Loucy (cell line): ENCODE measurements at regions not wholly inside any gene's neighbourhood (a gene's known extent, or its start where the extent isn't known, plus 50 kb on each side); places are given as distances from the start of the nearest gene placed in this dataset.
"Not testable (repeated sequence)": the region's sequence is repeated elsewhere in the genome, so short reads cannot be mapped to it uniquely, and the experiment has no call there.

Experiments used
- H2AFZ ChIP-seq: fragments of 200-600 bp; sonication (generic); 2 replicates; pipeline ENCODE4 v1.6.0; 2016; ENCODE audit warnings: antibody characterized with exemption, mild to moderate bottlenecking, low read length, moderate library complexity
- H3F3A ChIP-seq: fragments of 200-600 bp; 2 replicates; pipeline ENCODE4 v1.6.0; 2016; ENCODE audit warnings: antibody characterized with exemption, low read depth, mild to moderate bottlenecking
- H3K27me3 ChIP-seq: fragments of 200-600 bp; sonication (generic); 2 replicates; pipeline ENCODE4 v1.6.1; 2014; ENCODE audit warnings: low read length, mild to moderate bottlenecking; ENCODE audit not compliant: insufficient read depth, poor library complexity, severe bottlenecking
- H3K36me3 ChIP-seq: fragments of 200-600 bp; sonication (generic); 2 replicates; pipeline ENCODE4 v1.6.1; 2016; ENCODE audit warnings: low read length; ENCODE audit not compliant: insufficient read depth
- H3K4me1 ChIP-seq: fragments of 200-600 bp; sonication (generic); 2 replicates; pipeline ENCODE4 v1.5.1; 2014; ENCODE audit warnings: low read length, mild to moderate bottlenecking; ENCODE audit not compliant: insufficient read depth, poor library complexity, severe bottlenecking
- H3K4me2 ChIP-seq: fragments of 200-600 bp; sonication (generic); 2 replicates; pipeline ENCODE4 v1.6.0; 2014; ENCODE audit warnings: antibody characterized with exemption, low read length, low read depth, mild to moderate bottlenecking; ENCODE audit not compliant: poor library complexity, severe bottlenecking
- H3K4me3 ChIP-seq: fragments of 200-600 bp; sonication (generic); 2 replicates; pipeline ENCODE4 v1.5.1; 2014; ENCODE audit warnings: low read length, mild to moderate bottlenecking, mixed read lengths; ENCODE audit not compliant: poor library complexity, severe bottlenecking
- H3K79me2 ChIP-seq: fragments of 200-600 bp; sonication (generic); 2 replicates; pipeline ENCODE4 v1.6.1; 2014; ENCODE audit warnings: low read length; ENCODE audit not compliant: insufficient read depth
- H3K9ac ChIP-seq: fragments of 200-600 bp; sonication (generic); 2 replicates; pipeline ENCODE4 v1.6.0; 2014; ENCODE audit warnings: mild to moderate bottlenecking, low read depth, low read length, moderate library complexity; ENCODE audit not compliant: poor library complexity, severe bottlenecking
- H3K9me2 ChIP-seq: fragments of 200-600 bp; sonication (generic); replicated peaks from 2 replicates; pipeline ENCODE4 v1.6.1; 2016; ENCODE audit warnings: low read depth, low read length, mixed read lengths
- H3K9me3 ChIP-seq: fragments of 200-600 bp; sonication (generic); 2 replicates; pipeline ENCODE4 v1.6.1; 2014; ENCODE audit warnings: mild to moderate bottlenecking, antibody characterized with exemption, low read length, low read depth; ENCODE audit not compliant: insufficient read depth
- H4K20me1 ChIP-seq: fragments of 200-600 bp; sonication (generic); 2 replicates; pipeline ENCODE4 v1.6.0; 2014; ENCODE audit warnings: antibody characterized with exemption, low read length, mild to moderate bottlenecking; ENCODE audit not compliant: insufficient read depth, poor library complexity, severe bottlenecking

DNA sequence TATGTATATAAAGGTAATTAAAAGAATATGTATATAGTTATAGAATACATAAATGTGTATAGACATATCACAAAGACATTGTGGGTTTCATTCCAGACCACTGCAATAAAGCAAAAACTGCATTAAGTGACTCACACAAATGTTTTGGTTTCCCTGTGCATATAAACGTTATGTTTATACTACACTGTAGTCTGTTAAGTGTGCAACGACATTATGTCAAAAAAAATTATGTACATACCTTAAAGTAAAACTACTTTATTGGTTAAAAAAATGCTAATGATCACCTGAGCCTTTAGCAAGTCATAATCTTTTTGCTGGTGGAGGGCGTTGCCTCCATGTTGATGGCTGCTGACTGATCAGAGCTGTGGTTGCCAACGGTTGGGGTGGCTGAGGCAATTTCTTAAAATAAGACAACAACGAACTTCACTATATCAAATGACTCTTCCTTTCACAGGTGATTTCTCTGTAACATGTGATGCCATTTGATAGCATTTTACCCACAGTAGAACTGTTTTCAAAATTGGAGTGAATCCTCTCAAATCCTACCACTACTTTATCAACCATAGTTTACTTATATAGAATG, 107.8 kb downstream of the THSD1 start:
- H3F3A ChIP-seq, H4K20me1 ChIP-seq, H3K4me2 ChIP-seq, H3K36me3 ChIP-seq, H2AFZ ChIP-seq, H3K9ac ChIP-seq, H3K9me3 ChIP-seq, H3K9me2 ChIP-seq, H3K4me3 ChIP-seq, H3K79me2 ChIP-seq, H3K4me1 ChIP-seq, H3K27me3 ChIP-seq: not testable (repeated sequence)

DNA sequence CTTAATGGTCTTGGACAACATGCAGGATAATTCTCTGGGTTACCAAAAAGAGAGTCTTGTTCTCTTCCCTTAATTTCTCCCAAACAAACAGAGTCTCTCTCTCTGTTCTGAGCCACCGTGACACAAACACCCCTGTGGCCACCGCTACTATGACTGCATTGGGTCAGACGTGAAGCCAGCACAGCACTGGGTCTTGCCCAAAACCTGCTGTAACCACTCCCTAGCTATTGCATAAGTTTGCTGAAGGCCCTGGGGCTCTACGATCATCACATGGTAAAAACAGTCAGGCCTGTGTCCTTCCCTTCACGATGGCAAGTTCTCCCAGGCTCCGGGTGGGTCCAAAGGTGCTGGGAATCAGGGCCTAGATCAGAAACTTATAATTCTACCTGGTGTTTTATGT, 117.1 kb downstream of the THSD1 start:
- H3K9ac ChIP-seq, H3F3A ChIP-seq: not testable (repeated sequence)

DNA sequence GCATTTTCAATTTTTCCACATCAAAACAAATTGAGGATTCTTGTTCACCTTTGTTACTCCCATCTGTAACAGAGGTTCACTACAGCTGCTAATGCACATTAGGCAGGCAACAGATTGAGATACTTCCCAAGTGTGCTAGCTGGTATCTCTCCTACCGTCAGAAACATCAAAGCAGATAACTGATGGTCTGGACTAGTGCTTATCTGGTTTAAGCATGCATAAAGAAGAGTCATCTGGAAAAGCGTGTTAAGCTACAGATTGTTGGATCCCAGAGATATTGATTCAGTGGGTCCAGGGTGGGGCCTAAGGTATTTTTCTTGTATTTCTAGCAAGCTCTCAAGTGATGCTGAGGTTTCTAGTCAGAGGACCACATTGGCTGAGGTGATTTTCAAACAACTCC, 122.0 kb upstream of the NEK3 start:
- H3K79me2 ChIP-seq, H3K4me3 ChIP-seq, H4K20me1 ChIP-seq, H3K4me2 ChIP-seq, H3K9ac ChIP-seq, H3K9me2 ChIP-seq, H2AFZ ChIP-seq, H3K4me1 ChIP-seq, H3K36me3 ChIP-seq, H3F3A ChIP-seq, H3K9me3 ChIP-seq, H3K27me3 ChIP-seq: not testable (repeated sequence)

More for the DNA sequence above, 117.1 kb downstream of the THSD1 start:
- not testable (repeated sequence) for H3K79me2 ChIP-seq, H3K4me2 ChIP-seq, H3K36me3 ChIP-seq, H3K4me3 ChIP-seq, H3K9me2 ChIP-seq, H3K9me3 ChIP-seq, H2AFZ ChIP-seq, H4K20me1 ChIP-seq, H3K4me1 ChIP-seq, H3K27me3 ChIP-seq

DNA sequence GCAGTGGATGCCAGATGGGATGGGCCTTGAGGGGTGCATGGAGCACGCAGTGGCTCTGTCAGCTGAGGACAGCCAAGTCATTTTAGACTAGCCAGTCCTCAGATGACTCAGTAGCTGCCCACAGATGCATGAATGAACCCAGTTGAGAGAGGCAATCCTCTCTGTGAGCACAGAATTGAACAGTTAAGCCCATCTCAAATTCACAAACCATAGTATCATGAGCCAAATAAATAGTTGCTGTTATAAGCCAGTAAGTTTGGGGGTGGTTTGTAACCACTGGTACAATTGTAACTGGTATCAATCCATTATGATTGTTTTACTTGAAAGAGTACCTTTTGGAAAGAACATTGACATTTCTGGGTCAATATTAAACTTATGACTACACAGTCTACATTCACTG, 120.0 kb upstream of the NEK3 start:
- H3K9ac ChIP-seq, H3K36me3 ChIP-seq, H3K4me2 ChIP-seq, H4K20me1 ChIP-seq, H3K79me2 ChIP-seq, H3F3A ChIP-seq, H3K27me3 ChIP-seq, H3K4me1 ChIP-seq, H3K9me2 ChIP-seq, H3K9me3 ChIP-seq, H3K4me3 ChIP-seq, H2AFZ ChIP-seq: not testable (repeated sequence)

GRCh38 chr13:52254299-52254698, 94.9 kb upstream of the NEK3 start:
- not testable (repeated sequence) for H3K9ac ChIP-seq, H3K4me3 ChIP-seq, H4K20me1 ChIP-seq, H2AFZ ChIP-seq, H3K36me3 ChIP-seq, H3K9me2 ChIP-seq, H3K9me3 ChIP-seq, H3K27me3 ChIP-seq, H3F3A ChIP-seq, H3K4me2 ChIP-seq, H3K4me1 ChIP-seq, H3K79me2 ChIP-seq

DNA sequence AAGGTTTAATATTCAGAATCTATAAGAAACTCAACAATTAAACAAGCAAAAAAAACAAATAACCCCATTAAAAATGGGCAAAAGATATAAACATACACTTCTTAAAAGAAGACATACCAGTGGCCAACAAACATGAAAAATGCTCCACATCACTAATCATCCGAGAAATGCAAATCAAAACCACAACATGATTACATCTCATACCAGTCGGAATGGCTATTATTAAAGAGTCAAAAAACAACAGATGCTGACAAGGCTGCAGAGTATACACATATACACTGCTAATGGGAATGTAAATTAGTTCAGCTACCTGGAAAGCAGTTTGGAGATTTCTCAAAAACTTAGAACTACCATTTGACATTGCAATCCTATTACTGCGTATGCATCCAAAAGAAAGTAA, 81.4 kb upstream of the NEK3 start:
- H3K4me1 ChIP-seq, H2AFZ ChIP-seq, H3K4me2 ChIP-seq, H4K20me1 ChIP-seq, H3K79me2 ChIP-seq, H3K9me3 ChIP-seq, H3K9me2 ChIP-seq, H3K4me3 ChIP-seq, H3K9ac ChIP-seq, H3K27me3 ChIP-seq, H3F3A ChIP-seq, H3K36me3 ChIP-seq: not testable (repeated sequence)
